GM13976 (cell line): ENCODE measurements at regions not wholly inside any gene's neighbourhood (a gene's known extent, or its start where the extent isn't known, plus 50 kb on each side); places are given as distances from the start of the nearest gene placed in this dataset.

Experiments used
- DNase-seq: peaks from one replicate; pipeline ENCODE4 v3.0.0; 2012; ENCODE audit warnings: low spot score
- CTCF ChIP-seq: IDR thresholded peaks from 2 replicates; pipeline ENCODE4 v1.5.1; 2012; ENCODE audit warnings: borderline replicate concordance, mild to moderate bottlenecking; ENCODE audit not compliant: insufficient read depth; ENCODE audit errors: extremely low read depth, missing control alignments, control extremely low read depth
- in situ Hi-C: fragments of 300-500 bp; cut with MboI; formaldehyde crosslinking; loops from one replicate; pipeline ENCODE4 v1.12.0; 2022; ENCODE audit warnings: low sequenced_read_pairs, mixed read lengths, inconsistent platforms; ENCODE audit not compliant: unreplicated experiment

- in situ Hi-C loops: no loop called here
- no peak for TF ChIP-seq CTCF
- DNase-seq: no peak
Observed at GRCh38 chr6:14975471-14975817, 270.4 kb upstream of the JARID2 start.

- in situ Hi-C loops: no loop called here
- no peak for DNase-seq
- no peak for TF ChIP-seq CTCF
Observed at GRCh38 chr6:14977747-14978382, 268.0 kb upstream of the JARID2 start.

- no peak for DNase-seq
- no peak for TF ChIP-seq CTCF
- in situ Hi-C loops: no loop called here
Observed at GRCh38 chr6:14981960-14982359, 263.9 kb upstream of the JARID2 start.

GRCh38 chr6:14983599-14984518, 262.0 kb upstream of the JARID2 start:
- in situ Hi-C loops: no loop called here
- no peak for DNase-seq
- TF ChIP-seq CTCF: no peak

GRCh38 chr6:14984519-14984853, 261.4 kb upstream of the JARID2 start:
- in situ Hi-C loops: no loop called here
- TF ChIP-seq CTCF: no peak
- DNase-seq: no peak

GRCh38 chr6:14985366-14985765, 260.5 kb upstream of the JARID2 start:
- TF ChIP-seq CTCF: no peak
- in situ Hi-C loops: no loop called here
- no peak for DNase-seq
